Vagina (tissue), 2 donors: ENCODE measurements at regions not wholly inside any gene's neighbourhood (a gene's known extent, or its start where the extent isn't known, plus 50 kb on each side); places are given as distances from the start of the nearest gene placed in this dataset.

Source experiments
- DNase-seq, 2 donors: peaks; one replicate each; pipeline ENCODE4 v3.0.0-alpha.2; 2017; ENCODE audit errors: extremely low spot score in 2 of 2
- H3K27ac ChIP-seq: fragments of 200-600 bp; sonication (generic); one replicate; pipeline ENCODE4 v1.5.1; 2019
- H3K27me3 ChIP-seq: fragments of 200-600 bp; sonication (generic); one replicate; pipeline ENCODE4 v1.5.1; 2019
- H3K36me3 ChIP-seq, 2 donors: fragments of 200-600 bp; sonication (generic); one replicate each; pipeline ENCODE4 v1.5.1; 2017 to 2019
- H3K4me1 ChIP-seq: fragments of 200-600 bp; sonication (generic); one replicate; pipeline ENCODE4 v1.5.1; 2019
- H3K4me3 ChIP-seq, 2 donors: fragments of 200-600 bp; sonication (generic); 1 replicate in 1 of 2; 2 replicates in 1 of 2; pipeline ENCODE4 v1.5.1; 2016 to 2019
- H3K9me3 ChIP-seq: fragments of 200-600 bp; sonication (generic); one replicate; pipeline ENCODE4 v1.5.1; 2019
- CTCF ChIP-seq, 3 experiments: fragments of 450-650 bp in 2 of 3; fragments of 200-600 bp in 1 of 3; sonication (generic) in 1 of 3; IDR thresholded peaks; one replicate each; pipeline ENCODE4 v1.5.1; 2017 to 2019; ENCODE audit warnings: antibody characterized with exemption in 3 of 3, mild to moderate bottlenecking in 2 of 3, moderate library complexity in 2 of 3
- POLR2A ChIP-seq, 2 donors: fragments of 450-650 bp; IDR thresholded peaks; one replicate each; pipeline ENCODE4 v1.6.1; 2017; ENCODE audit warnings: antibody characterized with exemption in 2 of 2, mild to moderate bottlenecking in 2 of 2, moderate library complexity in 2 of 2
- POLR2AphosphoS5 ChIP-seq, 2 donors: sonication (generic); formaldehyde crosslinking; IDR thresholded peaks; one replicate each; pipeline ENCODE4 v1.9.0; 2017; ENCODE audit warnings: antibody characterized with exemption in 2 of 2, mild to moderate bottlenecking in 2 of 2, low read depth in 1 of 2; ENCODE audit not compliant: insufficient read depth in 1 of 2
- intact Hi-C: fragments of 100-400 bp; cut with DNase I; formaldehyde crosslinking; loops from one replicate; pipeline ENCODE4 v1.15.1; 2023

GRCh38 chr6:20333721-20334269 is 67.9 kb upstream of the E2F3 start:
- Histone ChIP-seq H3K27ac (no peak overlapping the region), H3K9me3 (no peaks in the 10 kb centered on the region), H3K27me3 (no peaks in the 10 kb centered on the region), H3K36me3 (no peaks in the 10 kb centered on the region), H3K4me1 (no peaks in the 10 kb centered on the region), H3K4me3 (no peak overlapping the region)
- TF ChIP-seq CTCF (IDR thresholded peaks at IDR 0.05), result no peak
- TF ChIP-seq POLR2A (IDR thresholded peaks at IDR 0.05), result no peak
- no peak for TF ChIP-seq POLR2AphosphoS5 (IDR thresholded peaks at IDR 0.05; ENCODE audit: insufficient read depth in 1 of 2, low read depth in 1 of 2)
- DNase-seq, result no peak
- intact Hi-C loops, result no loop called here

DNA sequence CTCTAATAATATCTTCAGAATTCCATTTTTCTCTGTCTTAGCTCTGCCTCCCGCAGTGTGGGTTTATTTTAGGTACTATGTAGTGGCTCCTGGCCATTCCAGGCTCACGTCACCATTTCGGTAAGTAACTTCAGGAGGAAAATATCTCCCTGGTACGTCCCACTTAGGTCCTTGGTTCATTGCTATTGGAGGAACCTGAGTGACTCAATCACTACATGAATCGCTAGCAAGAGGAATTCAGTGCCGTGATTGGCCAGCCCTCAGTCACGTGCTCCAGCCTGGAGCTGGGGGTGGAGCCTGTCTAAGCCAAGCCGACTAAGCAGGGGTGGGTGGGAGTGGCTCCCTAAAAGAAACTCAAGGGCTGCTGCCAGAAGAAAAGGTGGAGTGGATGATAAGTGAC is 67.3 kb upstream of the E2F3 start:
- H3K9me3 ChIP-seq, result no peaks in the 10 kb centered on the region
- H3K36me3 ChIP-seq, result no peaks in the 10 kb centered on the region
- H3K27ac ChIP-seq, result no peak overlapping the region
- H3K4me3 ChIP-seq, result no peak overlapping the region
- TF ChIP-seq CTCF (IDR thresholded peaks at IDR 0.05), result no peak
- no peak for TF ChIP-seq POLR2AphosphoS5 (IDR thresholded peaks at IDR 0.05; ENCODE audit: insufficient read depth in 1 of 2, low read depth in 1 of 2)
- no peak for TF ChIP-seq POLR2A (IDR thresholded peaks at IDR 0.05)
- no peak for DNase-seq
- intact Hi-C loops, result no loop called here
- H3K27me3 ChIP-seq, result no peaks in the 10 kb centered on the region
- H3K4me1 ChIP-seq, result no peaks in the 10 kb centered on the region

- no peak for DNase-seq
- Histone ChIP-seq H3K4me3 (no peak overlapping the region), H3K36me3 (no peaks in the 10 kb centered on the region), H3K27me3 (no peaks in the 10 kb centered on the region), H3K4me1 (no peaks in the 10 kb centered on the region), H3K9me3 (no peaks in the 10 kb centered on the region), H3K27ac (no peak overlapping the region)
- no peak for TF ChIP-seq POLR2A (IDR thresholded peaks at IDR 0.05)
- no peak for TF ChIP-seq POLR2AphosphoS5 (IDR thresholded peaks at IDR 0.05; ENCODE audit: insufficient read depth in 1 of 2, low read depth in 1 of 2)
- no peak for TF ChIP-seq CTCF (IDR thresholded peaks at IDR 0.05)
- intact Hi-C loops, result no loop called here
Observed at GRCh38 chr6:20334962-20335361, 66.7 kb upstream of the E2F3 start.

DNA sequence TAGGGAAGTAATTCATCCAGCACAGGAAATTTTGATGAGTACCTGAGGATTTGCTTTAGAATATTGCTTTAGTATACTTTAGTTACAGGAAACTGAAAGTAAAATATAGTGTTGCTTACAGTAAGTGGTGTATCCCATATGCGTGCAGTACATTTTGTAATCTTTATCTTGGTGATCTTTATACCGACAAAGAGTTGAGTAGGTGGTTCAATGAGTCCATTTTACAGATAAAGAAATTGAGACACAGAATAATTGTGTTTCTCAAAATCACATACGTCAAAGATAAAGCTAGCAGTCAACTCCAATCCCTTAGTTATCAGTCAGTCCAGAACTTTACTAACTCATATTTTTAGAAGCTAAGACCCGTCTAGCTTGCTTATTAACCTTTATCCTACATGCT is 65.8 kb upstream of the E2F3 start:
- Histone ChIP-seq H3K4me3 (no peak overlapping the region), H3K36me3 (no peaks in the 10 kb centered on the region), H3K27ac (no peak overlapping the region), H3K9me3 (no peaks in the 10 kb centered on the region), H3K4me1 (no peaks in the 10 kb centered on the region), H3K27me3 (no peaks in the 10 kb centered on the region)
- DNase-seq, result no peak
- TF ChIP-seq CTCF (IDR thresholded peaks at IDR 0.05) (no peak), POLR2AphosphoS5 (IDR thresholded peaks at IDR 0.05; ENCODE audit: insufficient read depth in 1 of 2, low read depth in 1 of 2) (no peak), POLR2A (IDR thresholded peaks at IDR 0.05) (no peak)
- intact Hi-C loops, result no loop called here

DNA sequence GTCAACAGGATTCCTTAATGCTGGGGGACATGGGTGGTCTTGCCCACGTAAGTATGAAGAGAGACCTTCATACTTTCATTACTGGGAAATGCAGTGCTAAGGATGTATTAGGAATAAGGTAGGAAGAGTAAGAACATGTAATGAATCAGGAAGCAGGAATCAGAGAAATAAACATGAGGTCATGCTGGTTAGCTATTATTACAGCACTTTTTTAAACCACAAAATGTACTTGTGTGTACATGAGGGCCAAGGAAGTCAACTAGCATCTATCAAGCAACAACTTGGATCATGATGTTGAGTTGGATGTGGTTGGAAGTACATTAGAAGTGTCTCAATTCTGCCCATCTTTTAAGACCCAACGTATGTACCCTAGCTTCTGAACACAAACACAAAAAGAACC is 63.5 kb upstream of the E2F3 start:
- Histone ChIP-seq H3K4me1 (no peaks in the 10 kb centered on the region), H3K36me3 (no peaks in the 10 kb centered on the region), H3K4me3 (no peak overlapping the region), H3K27me3 (no peaks in the 10 kb centered on the region), H3K9me3 (no peaks in the 10 kb centered on the region), H3K27ac (no peak overlapping the region)
- TF ChIP-seq CTCF (IDR thresholded peaks at IDR 0.05) (no peak), POLR2A (IDR thresholded peaks at IDR 0.05) (no peak), POLR2AphosphoS5 (IDR thresholded peaks at IDR 0.05; ENCODE audit: insufficient read depth in 1 of 2, low read depth in 1 of 2) (no peak)
- no peak for DNase-seq
- intact Hi-C loops, result no loop called here
